ENCODE measurements at regions not wholly inside any gene's neighbourhood (a gene's known extent, or its start where the extent isn't known, plus 50 kb on each side); places are given as distances from the start of the nearest gene placed in this dataset.

GRCh38 chr2:102967451-102967850 is 205.6 kb downstream of the TMEM182 start:
- no peak for TF ChIP-seq CTCF (IDR thresholded peaks at IDR 0.05; ENCODE audit: low read depth, low read length, poor library complexity, severe bottlenecking)
- no peak for TF ChIP-seq EZH2phosphoT487 (IDR thresholded peaks at IDR 0.05; ENCODE audit: borderline replicate concordance, low read length)

All from DOHH2 (cell line).